Ovary (tissue), 7 donors: ENCODE measurements at regions not wholly inside any gene's neighbourhood (a gene's known extent, or its start where the extent isn't known, plus 50 kb on each side); places are given as distances from the start of the nearest gene placed in this dataset.

Experiments used
- DNase-seq, 5 donors: peaks; one replicate each; pipeline ENCODE4 v3.0.0-alpha.2; 2019 to 2020
- H3K27ac ChIP-seq, 2 donors: fragments of 200-600 bp; one replicate each; pipeline versions ENCODE4 v1.5.1 to v1.8.0; 2019 to 2022
- H3K27me3 ChIP-seq: fragments of 200-600 bp; one replicate; pipeline ENCODE4 v1.8.0; 2022
- H3K36me3 ChIP-seq: fragments of 200-600 bp; sonication (generic); one replicate; pipeline ENCODE4 v1.5.1; 2019
- H3K4me1 ChIP-seq: one replicate; pipeline ENCODE4 v1.8.1; 2013; ENCODE audit warnings: mild to moderate bottlenecking, moderate library complexity; ENCODE audit not compliant: insufficient read depth
- H3K4me3 ChIP-seq: fragments of 200-600 bp; sonication (generic); one replicate; pipeline ENCODE4 v1.5.1; 2017
- H3K9me3 ChIP-seq, 2 donors: fragments of 200-600 bp in 1 of 2; sonication (generic) in 1 of 2; one replicate each; pipeline versions ENCODE4 v1.5.1 to v1.8.1; 2013 to 2019; ENCODE audit warnings: mild to moderate bottlenecking in 1 of 2, moderate library complexity in 1 of 2
- EP300 ChIP-seq: sonication (generic); formaldehyde crosslinking; IDR thresholded peaks from one replicate; pipeline ENCODE4 v1.6.1; 2017; ENCODE audit warnings: antibody characterized with exemption
- POLR2A ChIP-seq: fragments of 450-650 bp; IDR thresholded peaks from one replicate; pipeline ENCODE4 v1.6.1; 2017; ENCODE audit warnings: antibody characterized with exemption, mild to moderate bottlenecking, moderate library complexity
- WGBS, 3 donors: extraction: QIAGEN DNeasy Blood & Tissue Kit in 1 of 3; methylation state at CpG; one replicate each; pipeline versions ENCODE4 v1.1.5 to v1.1.7; 2013 to 2017; 5-methylcytosine and 5-hydroxymethylcytosine counted together
- intact Hi-C, 4 donors: fragments of 100-400 bp; cut with DNase I; formaldehyde crosslinking; loops; one replicate each; pipeline versions ENCODE4 v1.11.0 to v1.15.1; 2022 to 2023
- TF ChIP-seq, protein P1 (sequence below), 3 donors: fragments of 450-650 bp in 2 of 3; fragments of 200-600 bp in 1 of 3; IDR thresholded peaks; one replicate each; pipeline versions ENCODE4 v1.5.1 to v1.8.0; 2016 to 2022; ENCODE audit warnings: antibody characterized with exemption in 3 of 3, mild to moderate bottlenecking in 1 of 3
- donor health status: DM: no; HTN: no; CAD: no; lungs with moderate emphysema.
- donor health status: DM: no; HTN: no; CAD: no.
- donor health status: Bipolar disorder and iron deficiency.
- donor health status: DM: no; HTN: no; CAD: no.
- donor health status: DM: yes; HTN: yes; CAD: no.

DNA sequence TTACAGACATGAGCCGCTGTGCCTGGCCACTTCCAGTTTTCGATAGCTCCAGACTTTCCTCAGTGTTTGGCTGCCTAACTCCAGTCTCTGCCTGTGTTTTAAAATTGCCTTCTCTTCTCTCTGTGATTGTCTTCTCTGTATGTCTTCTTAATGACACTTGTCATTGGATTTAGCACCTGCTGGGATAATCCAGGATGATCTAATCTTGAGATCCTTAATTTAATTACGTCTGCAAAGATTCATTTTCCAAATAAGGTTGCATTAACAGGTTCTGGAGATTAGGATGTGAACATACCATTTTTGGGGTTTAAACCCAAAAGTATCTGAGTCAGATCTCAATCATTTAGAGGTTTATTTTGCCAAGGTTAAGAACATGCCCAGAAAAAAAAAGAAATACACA, 222.2 kb upstream of the PDZRN3 start:
- TF ChIP-seq, protein P1, sequence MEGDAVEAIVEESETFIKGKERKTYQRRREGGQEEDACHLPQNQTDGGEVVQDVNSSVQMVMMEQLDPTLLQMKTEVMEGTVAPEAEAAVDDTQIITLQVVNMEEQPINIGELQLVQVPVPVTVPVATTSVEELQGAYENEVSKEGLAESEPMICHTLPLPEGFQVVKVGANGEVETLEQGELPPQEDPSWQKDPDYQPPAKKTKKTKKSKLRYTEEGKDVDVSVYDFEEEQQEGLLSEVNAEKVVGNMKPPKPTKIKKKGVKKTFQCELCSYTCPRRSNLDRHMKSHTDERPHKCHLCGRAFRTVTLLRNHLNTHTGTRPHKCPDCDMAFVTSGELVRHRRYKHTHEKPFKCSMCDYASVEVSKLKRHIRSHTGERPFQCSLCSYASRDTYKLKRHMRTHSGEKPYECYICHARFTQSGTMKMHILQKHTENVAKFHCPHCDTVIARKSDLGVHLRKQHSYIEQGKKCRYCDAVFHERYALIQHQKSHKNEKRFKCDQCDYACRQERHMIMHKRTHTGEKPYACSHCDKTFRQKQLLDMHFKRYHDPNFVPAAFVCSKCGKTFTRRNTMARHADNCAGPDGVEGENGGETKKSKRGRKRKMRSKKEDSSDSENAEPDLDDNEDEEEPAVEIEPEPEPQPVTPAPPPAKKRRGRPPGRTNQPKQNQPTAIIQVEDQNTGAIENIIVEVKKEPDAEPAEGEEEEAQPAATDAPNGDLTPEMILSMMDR (IDR thresholded peaks at IDR 0.05), result no peak
- TF ChIP-seq EP300 (no peak), POLR2A (no peak)
- no peak for DNase-seq
- no peak overlapping the region for H3K27ac ChIP-seq
- H3K4me1 ChIP-seq, result no peaks in the 10 kb centered on the region
- H3K36me3 ChIP-seq, result no peaks in the 10 kb centered on the region
- intact Hi-C loops, result loop anchor here (5.0 to 10.0 kb wide), 3 partner anchors 222 to 742 kb away; partner anchors contain the start of gene PDZRN3 (in 2 of the 4)
- H3K9me3 ChIP-seq, result no peaks in the 10 kb centered on the region
- H3K27me3 ChIP-seq, result no peaks in the 10 kb centered on the region
- no peak overlapping the region for H3K4me3 ChIP-seq
- 92 to 96% (median 92%) methylated on average over 3 of the region's 3 CpGs for WGBS, 3 donors

DNA sequence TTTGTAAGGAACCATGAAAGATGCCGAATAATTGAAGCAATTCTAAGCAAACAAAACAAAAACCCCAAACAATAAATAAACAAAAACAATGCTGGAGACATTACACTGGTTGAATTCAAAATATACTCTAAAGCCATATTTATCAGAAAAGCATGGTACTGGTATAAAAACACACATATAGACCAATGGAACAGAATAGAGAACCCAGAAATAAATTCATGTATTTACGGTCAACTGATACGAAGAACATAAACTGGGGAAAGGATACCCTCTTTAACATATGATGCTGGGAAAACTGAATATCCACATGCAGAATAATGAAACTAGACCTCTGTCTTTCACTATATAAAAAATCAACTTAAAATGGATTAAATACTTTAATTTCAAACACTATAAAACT, 214.3 kb upstream of the PDZRN3 start:
- intact Hi-C loops, result no loop called here
- no peak for DNase-seq
- 94 to 97% (median 94%) methylated on average over 3 of the region's 3 CpGs for WGBS, 3 donors

DNA sequence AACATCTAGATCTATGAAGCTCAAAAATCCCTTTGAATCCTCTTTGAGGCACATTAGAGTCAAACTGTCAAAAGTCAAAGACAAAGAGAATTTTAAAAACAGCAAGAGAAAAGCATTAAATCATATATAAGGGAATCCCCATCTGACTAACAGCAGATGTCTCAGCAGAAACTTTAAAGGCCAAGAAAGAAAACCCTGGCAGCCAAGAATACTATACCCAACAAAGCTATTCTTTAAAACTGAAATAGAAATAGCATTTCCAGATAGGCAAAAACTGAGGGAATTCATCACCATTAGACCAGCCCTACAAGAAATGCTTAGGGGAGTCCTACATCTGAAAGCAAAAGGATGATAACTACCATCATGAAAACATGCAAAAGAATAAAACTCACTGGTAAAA, 211.2 kb upstream of the PDZRN3 start:
- Histone ChIP-seq H3K4me1 (no peaks in the 10 kb centered on the region), H3K27me3 (no peaks in the 10 kb centered on the region), H3K4me3 (no peak overlapping the region), H3K9me3 (no peaks in the 10 kb centered on the region), H3K27ac (no peak overlapping the region), H3K36me3 (no peaks in the 10 kb centered on the region)
- DNase-seq, result no peak
- TF ChIP-seq EP300 (no peak), POLR2A (no peak)
- TF ChIP-seq, protein P1 (IDR thresholded peaks at IDR 0.05), result no peak
- intact Hi-C loops, result no loop called here

More for the DNA sequence above, 214.3 kb upstream of the PDZRN3 start:
- Histone ChIP-seq H3K27ac (no peak overlapping the region), H3K4me1 (no peaks in the 10 kb centered on the region), H3K4me3 (no peak overlapping the region), H3K27me3 (no peaks in the 10 kb centered on the region), H3K9me3 (no peaks in the 10 kb centered on the region), H3K36me3 (no peaks in the 10 kb centered on the region)
- TF ChIP-seq EP300 (no peak), POLR2A (no peak)
- TF ChIP-seq, protein P1 (IDR thresholded peaks at IDR 0.05), result no peak

DNA sequence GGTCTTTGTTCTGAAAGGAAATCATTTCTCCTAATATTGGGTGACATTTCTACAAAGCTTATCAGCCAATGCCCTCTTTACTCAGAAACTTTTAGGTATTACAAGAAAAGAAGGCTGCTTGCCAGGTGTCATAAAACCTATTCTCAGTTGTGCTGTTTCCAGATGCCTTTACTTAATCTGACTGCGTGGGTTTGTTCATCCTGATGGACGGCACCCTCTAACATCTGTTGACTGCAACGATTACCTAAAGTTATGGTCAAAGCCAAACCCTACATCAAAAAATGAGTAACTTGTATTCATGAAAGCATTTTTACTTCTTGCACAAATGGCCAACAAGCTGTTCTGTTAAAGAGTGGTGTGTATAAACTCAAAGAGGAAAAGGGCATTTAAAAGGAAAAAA, 207.7 kb upstream of the PDZRN3 start:
- WGBS, 3 donors, result 39 to 54% (median 42%) methylated on average over 3 of the region's 3 CpGs
- no peak for DNase-seq
- H3K27ac ChIP-seq, result no peak overlapping the region
- TF ChIP-seq, protein P1 (IDR thresholded peaks at IDR 0.05), result no peak
- no peak for TF ChIP-seq POLR2A
- TF ChIP-seq EP300, result no peak
- no peak overlapping the region for H3K4me3 ChIP-seq
- no peaks in the 10 kb centered on the region for H3K27me3 ChIP-seq
- H3K36me3 ChIP-seq, result no peaks in the 10 kb centered on the region
- H3K9me3 ChIP-seq, result no peaks in the 10 kb centered on the region
- intact Hi-C loops, result no loop called here
- H3K4me1 ChIP-seq, result peaks cover 5% of the 10 kb centered on the region
